DND-41 (cell line): ENCODE measurements at regions not wholly inside any gene's neighbourhood (a gene's known extent, or its start where the extent isn't known, plus 50 kb on each side); places are given as distances from the start of the nearest gene placed in this dataset.

Experiments used
- ATAC-seq: fragments of 200-7000 bp; cut with Tn5 transposase; 3 replicates; pipeline ENCODE4 v1.9.1; 2021; ENCODE audit warnings: low read depth; ENCODE audit not compliant: insufficient read depth
- DNase-seq: peaks from one replicate; pipeline ENCODE4 v3.0.0-alpha.2; 2020
- H2AFZ ChIP-seq: 2 replicates; pipeline ENCODE4 v1.6.0; 2012; ENCODE audit warnings: low read depth, low read length
- H3K27ac ChIP-seq: 2 replicates; pipeline ENCODE4 v1.5.1; 2012; ENCODE audit warnings: low read length, inconsistent platforms
- H3K27me3 ChIP-seq: fragments of 200-600 bp; sonication (generic); 2 replicates; pipeline ENCODE4 v1.6.0; 2012; ENCODE audit warnings: low read length, mild to moderate bottlenecking, inconsistent platforms; ENCODE audit not compliant: insufficient read depth, poor library complexity
- H3K36me3 ChIP-seq: 2 replicates; pipeline ENCODE4 v1.5.1; 2012; ENCODE audit warnings: low read length, inconsistent platforms; ENCODE audit not compliant: insufficient read depth
- H3K4me1 ChIP-seq: 2 replicates; pipeline ENCODE4 v1.5.1; 2012; ENCODE audit warnings: mild to moderate bottlenecking, low read length; ENCODE audit not compliant: insufficient read depth
- H3K4me2 ChIP-seq: 2 replicates; pipeline ENCODE4 v1.6.0; 2012; ENCODE audit warnings: mild to moderate bottlenecking, moderate library complexity, low read length, inconsistent platforms; ENCODE audit not compliant: insufficient read depth
- H3K4me3 ChIP-seq, 2 experiments: fragments of 200-600 bp in 1 of 2; shearing (Covaris generic) in 1 of 2; 2 replicates each; pipeline ENCODE4 v1.5.1; 2012 to 2016; ENCODE audit warnings: inconsistent platforms in 2 of 2, low read length in 2 of 2, mild to moderate bottlenecking in 2 of 2, low read depth in 1 of 2, moderate library complexity in 1 of 2
- H3K79me2 ChIP-seq: 2 replicates; pipeline ENCODE4 v1.6.0; 2012; ENCODE audit warnings: low read length, inconsistent platforms; ENCODE audit not compliant: insufficient read depth
- H3K9ac ChIP-seq: 2 replicates; pipeline ENCODE4 v1.6.0; 2012; ENCODE audit warnings: low read depth, mild to moderate bottlenecking, inconsistent platforms, low read length, moderate library complexity
- H3K9me3 ChIP-seq: 2 replicates; pipeline ENCODE4 v1.5.1; 2012; ENCODE audit warnings: low read length, moderate library complexity, mild to moderate bottlenecking, inconsistent platforms; ENCODE audit not compliant: insufficient read depth, severe bottlenecking
- H4K20me1 ChIP-seq: 2 replicates; pipeline ENCODE4 v1.6.0; 2012; ENCODE audit warnings: low read length; ENCODE audit not compliant: insufficient read depth
- CTCF ChIP-seq: IDR thresholded peaks from 2 replicates; pipeline ENCODE4 v1.5.1; 2012; ENCODE audit warnings: borderline replicate concordance, low read length, moderate library complexity, mild to moderate bottlenecking; ENCODE audit not compliant: poor library complexity, severe bottlenecking; ENCODE audit errors: extremely low read depth
- EZH2 ChIP-seq: IDR thresholded peaks from 3 replicates; pipeline ENCODE4 v1.6.1; 2012; ENCODE audit warnings: borderline replicate concordance, low read depth, mild to moderate bottlenecking, moderate library complexity, low read length, inconsistent platforms; ENCODE audit not compliant: severe bottlenecking

GRCh38 chr20:55793986-55794385 lies 211.3 kb downstream of the CBLN4 start:
- no peaks in the 10 kb centered on the region for H3K79me2 ChIP-seq
- no peaks in the 10 kb centered on the region for H4K20me1 ChIP-seq
- no peak overlapping the region for H3K27ac ChIP-seq
- TF ChIP-seq EZH2 (no peak), CTCF (no peak)
- no peak overlapping the region for H2AFZ ChIP-seq
- no peaks in the 10 kb centered on the region for H3K9me3 ChIP-seq
- DNase-seq, result no peak
- no peak for ATAC-seq
- no peak overlapping the region for H3K4me3 ChIP-seq
- no peak overlapping the region for H3K9ac ChIP-seq
- no peaks in the 10 kb centered on the region for H3K36me3 ChIP-seq
- no peaks in the 10 kb centered on the region for H3K27me3 ChIP-seq
- H3K4me2 ChIP-seq, result no peak overlapping the region
- H3K4me1 ChIP-seq, result no peaks in the 10 kb centered on the region

GRCh38 chr20:55792049-55792448 lies 213.3 kb downstream of the CBLN4 start:
- Histone ChIP-seq H2AFZ (no peak overlapping the region), H3K9me3 (no peaks in the 10 kb centered on the region), H3K27ac (no peak overlapping the region), H3K4me3 (no peak overlapping the region), H4K20me1 (no peaks in the 10 kb centered on the region), H3K79me2 (no peaks in the 10 kb centered on the region), H3K36me3 (no peaks in the 10 kb centered on the region), H3K4me1 (no peaks in the 10 kb centered on the region), H3K27me3 (no peaks in the 10 kb centered on the region), H3K9ac (no peak overlapping the region), H3K4me2 (no peak overlapping the region)
- DNase-seq, result no peak
- TF ChIP-seq CTCF, result no peak
- no peak for TF ChIP-seq EZH2
- no peak for ATAC-seq

GRCh38 chr20:55790178-55790577 lies 215.1 kb downstream of the CBLN4 start:
- no peak overlapping the region for H3K4me3 ChIP-seq
- no peaks in the 10 kb centered on the region for H3K4me1 ChIP-seq
- H3K27ac ChIP-seq, result no peak overlapping the region
- DNase-seq (no peak), ATAC-seq (no peak)
- no peaks in the 10 kb centered on the region for H3K36me3 ChIP-seq
- H3K9me3 ChIP-seq, result no peaks in the 10 kb centered on the region
- no peaks in the 10 kb centered on the region for H4K20me1 ChIP-seq
- no peaks in the 10 kb centered on the region for H3K79me2 ChIP-seq
- H3K27me3 ChIP-seq, result no peaks in the 10 kb centered on the region
- H3K4me2 ChIP-seq, result no peak overlapping the region
- TF ChIP-seq CTCF (no peak), EZH2 (no peak)
- no peak overlapping the region for H3K9ac ChIP-seq
- H2AFZ ChIP-seq, result no peak overlapping the region

- no peaks in the 10 kb centered on the region for H3K36me3 ChIP-seq
- DNase-seq, result no peak
- H3K79me2 ChIP-seq, result no peaks in the 10 kb centered on the region
- no peak overlapping the region for H3K4me2 ChIP-seq
- TF ChIP-seq CTCF, result no peak
- no peak for TF ChIP-seq EZH2
- no peaks in the 10 kb centered on the region for H4K20me1 ChIP-seq
- H3K9me3 ChIP-seq, result no peaks in the 10 kb centered on the region
- H3K4me3 ChIP-seq, result no peak overlapping the region
- no peak for ATAC-seq
- H3K27me3 ChIP-seq, result no peaks in the 10 kb centered on the region
- H3K9ac ChIP-seq, result no peak overlapping the region
- H3K4me1 ChIP-seq, result no peaks in the 10 kb centered on the region
- H3K27ac ChIP-seq, result no peak overlapping the region
- H2AFZ ChIP-seq, result no peak overlapping the region
Measured at GRCh38 chr20:55784036-55784435, 221.3 kb downstream of the CBLN4 start.
